WTC11 (cell line): ENCODE measurements at regions not wholly inside any gene's neighbourhood (a gene's known extent, or its start where the extent isn't known, plus 50 kb on each side); places are given as distances from the start of the nearest gene placed in this dataset.

ENCODE experiments used
- ATAC-seq: fragments of 200-7000 bp; cut with Tn5 transposase; 2 replicates; pipeline ENCODE4 v1.10.0; 2021; ENCODE audit warnings: mild to moderate bottlenecking, moderate library complexity
- CTCF ChIA-PET: fragments of 300-600 bp; sonication (Branson Sonifier 250); formaldehyde crosslinking; loops from one replicate; lab custom pipeline; 2021; ENCODE audit warnings: antibody characterized with exemption; lab: Charles Lee
- POLR2A ChIA-PET: fragments of 350-600 bp; sonication (Branson Sonifier 250); formaldehyde crosslinking; loops from one replicate; lab custom pipeline; 2021; ENCODE audit warnings: antibody characterized with exemption; lab: Charles Lee
- DNase-seq: peaks from one replicate; pipeline ENCODE4 v3.0.0; 2021; ENCODE audit warnings: low spot score
- H3K27ac Mint-ChIP-seq: 2 replicates; pipeline ENCODE4 v1.8.0; 2021; ENCODE audit warnings: mixed read lengths
- H3K27me3 Mint-ChIP-seq: 2 replicates; pipeline ENCODE4 v1.8.0; 2021; ENCODE audit warnings: low read depth, mild to moderate bottlenecking, moderate library complexity, mixed read lengths
- H3K36me3 Mint-ChIP-seq: 2 replicates; pipeline ENCODE4 v1.8.0; 2021; ENCODE audit warnings: mixed read lengths
- H3K4me1 Mint-ChIP-seq: 2 replicates; pipeline ENCODE4 v1.8.0; 2022; ENCODE audit warnings: mixed read lengths
- H3K4me3 Mint-ChIP-seq: 2 replicates; pipeline ENCODE4 v1.8.0; 2021; ENCODE audit warnings: mild to moderate bottlenecking, moderate library complexity, mixed read lengths
- H3K9me3 Mint-ChIP-seq: 2 replicates; pipeline ENCODE4 v1.8.0; 2021; ENCODE audit warnings: mixed read lengths
- AR ChIP-seq: fragments of 250-450 bp; sonication (Bioruptor Pico); IDR thresholded peaks from 2 replicates; pipeline ENCODE4 v1.9.0; 2021; ENCODE audit warnings: mild to moderate bottlenecking
- E2F1 ChIP-seq: sonication (generic); formaldehyde crosslinking; IDR thresholded peaks from 2 replicates; pipeline ENCODE4 v1.8.0; 2022; ENCODE audit warnings: mild to moderate bottlenecking, missing genetic modification reagents
- ELF4 ChIP-seq: sonication (generic); formaldehyde crosslinking; IDR thresholded peaks from 2 replicates; pipeline ENCODE4 v1.8.1; 2022; ENCODE audit warnings: low read depth, mild to moderate bottlenecking, moderate library complexity, missing genetic modification reagents
- EMX1 ChIP-seq: fragments of 250-450 bp; sonication (Bioruptor Pico); IDR thresholded peaks from 2 replicates; pipeline ENCODE4 v1.8.0; 2021; ENCODE audit warnings: mild to moderate bottlenecking
- FOXP1 ChIP-seq: sonication (generic); formaldehyde crosslinking; IDR thresholded peaks from 2 replicates; pipeline ENCODE4 v1.8.0; 2022; ENCODE audit warnings: missing genetic modification reagents, mild to moderate bottlenecking, moderate library complexity, borderline replicate concordance
- GTF2I ChIP-seq: fragments of 250-450 bp; sonication (Bioruptor Pico); conservative IDR thresholded peaks from 2 replicates; pipeline ENCODE4 v1.4.0; 2021; ENCODE audit warnings: mild to moderate bottlenecking
- JUN ChIP-seq: sonication (generic); formaldehyde crosslinking; IDR thresholded peaks from 2 replicates; pipeline ENCODE4 v1.8.0; 2023; ENCODE audit warnings: mild to moderate bottlenecking, missing genetic modification reagents
- NFE2L1 ChIP-seq: sonication (generic); formaldehyde crosslinking; IDR thresholded peaks from 2 replicates; pipeline ENCODE4 v1.8.1; 2023; ENCODE audit warnings: missing genetic modification reagents
- NFYB ChIP-seq: sonication (generic); formaldehyde crosslinking; conservative IDR thresholded peaks from 2 replicates; pipeline ENCODE4 v1.8.0; 2022; ENCODE audit warnings: low read depth, missing genetic modification reagents
- PRDM15 ChIP-seq: sonication (generic); formaldehyde crosslinking; IDR thresholded peaks from 2 replicates; pipeline ENCODE4 v1.8.0; 2022; ENCODE audit warnings: missing genetic modification reagents
- SMAD4 ChIP-seq: sonication (generic); formaldehyde crosslinking; IDR thresholded peaks from 2 replicates; pipeline ENCODE4 v1.8.0; 2022; ENCODE audit warnings: mild to moderate bottlenecking, missing genetic modification reagents
- STAT6 ChIP-seq: sonication (generic); formaldehyde crosslinking; conservative IDR thresholded peaks from 2 replicates; pipeline ENCODE4 v1.8.1; 2023; ENCODE audit warnings: mild to moderate bottlenecking, low read depth, missing genetic modification reagents, moderate library complexity
- TEAD1 ChIP-seq: sonication (generic); formaldehyde crosslinking; IDR thresholded peaks from 2 replicates; pipeline ENCODE4 v1.8.0; 2022; ENCODE audit warnings: mild to moderate bottlenecking, missing genetic modification reagents
- ZNF138 ChIP-seq: sonication (generic); formaldehyde crosslinking; conservative IDR thresholded peaks from 2 replicates; pipeline ENCODE4 v1.8.1; 2022; ENCODE audit warnings: mild to moderate bottlenecking, moderate library complexity, missing genetic modification reagents
- ZNF219 ChIP-seq: sonication (generic); formaldehyde crosslinking; IDR thresholded peaks from 2 replicates; pipeline ENCODE4 v1.8.0; 2023; ENCODE audit warnings: missing genetic modification reagents, mild to moderate bottlenecking, borderline replicate concordance
- ZNF416 ChIP-seq: fragments of 250-450 bp; sonication (Bioruptor Pico); IDR thresholded peaks from 2 replicates; pipeline ENCODE4 v1.9.0; 2021; ENCODE audit warnings: mild to moderate bottlenecking, inconsistent platforms
- ZNF671 ChIP-seq: fragments of 250-450 bp; sonication (Bioruptor Pico); IDR thresholded peaks from 2 replicates; pipeline ENCODE4 v1.8.0; 2021; ENCODE audit warnings: mild to moderate bottlenecking

GRCh38 chr14:62081012-62081612 lies 318.9 kb downstream of the SNAPC1 start:
- peaks cover 8% of the 10 kb centered on the region; the same call in 1 of the 2 replicates for H3K36me3 Mint-ChIP-seq
- H3K4me1 Mint-ChIP-seq, result peaks cover 7% of the 10 kb centered on the region
- POLR2A ChIA-PET, result no interaction called here

More at GRCh38 chr14:62081012-62081612, 318.9 kb downstream of the SNAPC1 start:
- H3K27me3 Mint-ChIP-seq, result no peaks in the 10 kb centered on the region
- no peak overlapping the region for H3K4me3 Mint-ChIP-seq
- no peak for ATAC-seq
- no peak for DNase-seq
- no peak overlapping the region for H3K27ac Mint-ChIP-seq
- CTCF ChIA-PET, result no interaction called here
- peaks cover 15% of the 10 kb centered on the region for H3K9me3 Mint-ChIP-seq
- TF ChIP-seq STAT6 (no peak), NFYB (no peak), PRDM15 (CRISPR knock-in tag) (no peak), FOXP1 (CRISPR knock-in tag) (no peak), NFE2L1 (CRISPR knock-in tag) (no peak), ZNF219 (CRISPR knock-in tag) (no peak), ZNF416 (CRISPR knock-in tag) (no peak), ZNF671 (CRISPR knock-in tag) (no peak), ELF4 (CRISPR knock-in tag) (no peak), ZNF138 (CRISPR knock-in tag) (no peak), SMAD4 (no peak), GTF2I (no peak), JUN (CRISPR knock-in tag) (no peak), TEAD1 (no peak), AR (no peak), E2F1 (no peak), EMX1 (CRISPR knock-in tag) (no peak)
